ENCODE measurements at regions not wholly inside any gene's neighbourhood (a gene's known extent, or its start where the extent isn't known, plus 50 kb on each side); places are given as distances from the start of the nearest gene placed in this dataset.

DNA sequence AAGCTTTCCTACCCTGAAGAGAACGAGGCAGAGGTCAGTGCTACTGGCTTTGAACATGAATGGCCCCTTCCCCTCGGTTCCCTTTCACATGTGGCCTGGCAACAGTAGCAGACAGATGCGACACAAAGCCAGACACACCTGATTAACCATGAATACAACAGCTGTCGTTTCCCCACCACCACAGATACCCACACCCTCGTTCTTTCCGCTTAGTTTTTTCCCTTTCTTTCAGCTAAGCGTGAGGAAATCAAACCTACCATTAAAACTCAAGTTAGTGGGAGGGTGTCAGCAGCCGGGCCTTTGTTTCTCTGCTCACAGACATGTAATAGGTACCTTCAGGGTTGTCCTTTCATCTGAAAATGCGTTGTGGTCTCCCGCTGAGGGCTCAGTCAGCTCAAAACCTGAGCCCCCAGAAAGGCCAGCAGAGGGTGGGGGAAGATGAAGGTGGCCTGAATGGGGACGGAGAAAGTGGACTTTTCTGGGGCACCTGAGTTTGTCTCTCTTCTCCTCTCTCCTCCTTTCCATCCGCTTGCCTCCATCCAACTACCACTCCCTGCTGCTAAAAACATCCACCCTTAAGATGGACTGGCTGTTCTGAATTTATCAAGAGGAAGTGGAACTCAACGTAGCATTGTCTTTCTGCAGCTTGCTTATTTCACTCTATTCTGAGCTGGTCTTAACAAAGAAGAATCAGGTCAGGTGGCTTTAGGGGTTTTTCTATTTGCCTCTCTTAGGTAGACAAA, 516.6 kb upstream of the JARID2 start:
- no peak for ATAC-seq
- POLR2A ChIA-PET: no interaction called here

More for the DNA sequence above, 516.6 kb upstream of the JARID2 start:
- no peak for DNase-seq (ENCODE audit: low read depth, low spot score)
- H3K79me2 ChIP-seq (ENCODE audit: insufficient read depth, low read length): no peaks in the 10 kb centered on the region
- H3K27ac ChIP-seq (ENCODE audit: low read depth, low read length): no peak overlapping the region
- H3K9ac ChIP-seq (ENCODE audit: low read length): no peak overlapping the region
- no peaks in the 10 kb centered on the region for H3K9me3 ChIP-seq (ENCODE audit: control insufficient read depth in 1 of 2, insufficient read depth in 1 of 2, low read depth in 1 of 2, low read length in 2 of 2)
- no peaks in the 10 kb centered on the region for H3K27me3 ChIP-seq (ENCODE audit: insufficient read depth, low read length)
- no TSS peak for BruUV-seq (replicated peaks)
- H4K20me1 ChIP-seq (ENCODE audit: insufficient read depth): no peaks in the 10 kb centered on the region
- no peaks in the 10 kb centered on the region for H3K36me3 ChIP-seq (ENCODE audit: control insufficient read depth in 1 of 2, insufficient read depth in 2 of 2, low read length in 2 of 2)
- no peak overlapping the region for H2AFZ ChIP-seq (ENCODE audit: low read depth, low read length, poor library complexity, severe bottlenecking)
- intact Hi-C loops (cut with micrococcal nuclease): no loop called here
- no peak overlapping the region for H3K4me3 ChIP-seq (replicated peaks in 1 of 2; ENCODE audit: low read depth in 1 of 2, low read length in 2 of 2)
- peaks cover 21 to 44% of the 10 kb centered on the region in 2 experiments for H3K4me1 ChIP-seq (ENCODE audit: control insufficient read depth in 1 of 2, insufficient read depth in 2 of 2, low read length in 2 of 2)
- TF ChIP-seq SRF (IDR thresholded peaks at IDR 0.05; ENCODE audit: low read depth) (no peak), EGR1 (IDR thresholded peaks at IDR 0.05; ENCODE audit: low read depth) (no peak), SP1 (IDR thresholded peaks at IDR 0.05; ENCODE audit: low read depth) (no peak), JUND (IDR thresholded peaks at IDR 0.05) (no peak), EZH2phosphoT487 (IDR thresholded peaks at IDR 0.05; ENCODE audit: borderline replicate concordance) (no peak), ZNF274 (IDR thresholded peaks at IDR 0.05; ENCODE audit: low read depth, low read length) (no peak), CBX3 (IDR thresholded peaks at IDR 0.05; ENCODE audit: low read depth) (no peak), RAD21 (IDR thresholded peaks at IDR 0.05; ENCODE audit: low read depth) (no peak), TCF7L2 (IDR thresholded peaks at IDR 0.05; ENCODE audit: borderline replicate concordance, extremely low read depth, insufficient read depth, insufficient read length) (no peak), YY1 (IDR thresholded peaks at IDR 0.05; ENCODE audit: extremely low read depth, insufficient replicate concordance, low read depth, low read length) (no peak), SIN3A (IDR thresholded peaks at IDR 0.05; ENCODE audit: low read depth) (no peak), CEBPB (IDR thresholded peaks at IDR 0.05; ENCODE audit: low read depth) (no peak), FOSL1 (IDR thresholded peaks at IDR 0.05; ENCODE audit: low read depth) (no peak), ELF1 (IDR thresholded peaks at IDR 0.05; ENCODE audit: borderline replicate concordance, low read depth) (no peak)
- TF ChIP-seq, protein P1, sequence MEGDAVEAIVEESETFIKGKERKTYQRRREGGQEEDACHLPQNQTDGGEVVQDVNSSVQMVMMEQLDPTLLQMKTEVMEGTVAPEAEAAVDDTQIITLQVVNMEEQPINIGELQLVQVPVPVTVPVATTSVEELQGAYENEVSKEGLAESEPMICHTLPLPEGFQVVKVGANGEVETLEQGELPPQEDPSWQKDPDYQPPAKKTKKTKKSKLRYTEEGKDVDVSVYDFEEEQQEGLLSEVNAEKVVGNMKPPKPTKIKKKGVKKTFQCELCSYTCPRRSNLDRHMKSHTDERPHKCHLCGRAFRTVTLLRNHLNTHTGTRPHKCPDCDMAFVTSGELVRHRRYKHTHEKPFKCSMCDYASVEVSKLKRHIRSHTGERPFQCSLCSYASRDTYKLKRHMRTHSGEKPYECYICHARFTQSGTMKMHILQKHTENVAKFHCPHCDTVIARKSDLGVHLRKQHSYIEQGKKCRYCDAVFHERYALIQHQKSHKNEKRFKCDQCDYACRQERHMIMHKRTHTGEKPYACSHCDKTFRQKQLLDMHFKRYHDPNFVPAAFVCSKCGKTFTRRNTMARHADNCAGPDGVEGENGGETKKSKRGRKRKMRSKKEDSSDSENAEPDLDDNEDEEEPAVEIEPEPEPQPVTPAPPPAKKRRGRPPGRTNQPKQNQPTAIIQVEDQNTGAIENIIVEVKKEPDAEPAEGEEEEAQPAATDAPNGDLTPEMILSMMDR (IDR thresholded peaks at IDR 0.05 in 2 of 3, conservative IDR thresholded peaks at IDR 0.05 in 1 of 3; ENCODE audit: borderline replicate concordance in 1 of 3, insufficient read depth in 1 of 3, low read depth in 2 of 3, low read length in 2 of 3): no peak
- TF ChIP-seq, protein P2, sequence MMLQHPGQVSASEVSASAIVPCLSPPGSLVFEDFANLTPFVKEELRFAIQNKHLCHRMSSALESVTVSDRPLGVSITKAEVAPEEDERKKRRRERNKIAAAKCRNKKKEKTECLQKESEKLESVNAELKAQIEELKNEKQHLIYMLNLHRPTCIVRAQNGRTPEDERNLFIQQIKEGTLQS (IDR thresholded peaks at IDR 0.05): no peak
- no peaks in the 10 kb centered on the region for H3K9me2 ChIP-seq (ENCODE audit: insufficient read depth)
- CTCF ChIA-PET: no interaction called here
- H3K4me2 ChIP-seq (ENCODE audit: low read length): no peak overlapping the region
- RAD21 ChIA-PET (ENCODE audit: low non-redundant PET in 1 of 2, low total read pairs in 2 of 2, uncharacterized antibody in 2 of 2, unreplicated experiment in 2 of 2): no interaction called here

Data from HCT116 (cell line).